ENCODE measurements at regions not wholly inside any gene's neighbourhood (a gene's known extent, or its start where the extent isn't known, plus 50 kb on each side); places are given as distances from the start of the nearest gene placed in this dataset.

DNA sequence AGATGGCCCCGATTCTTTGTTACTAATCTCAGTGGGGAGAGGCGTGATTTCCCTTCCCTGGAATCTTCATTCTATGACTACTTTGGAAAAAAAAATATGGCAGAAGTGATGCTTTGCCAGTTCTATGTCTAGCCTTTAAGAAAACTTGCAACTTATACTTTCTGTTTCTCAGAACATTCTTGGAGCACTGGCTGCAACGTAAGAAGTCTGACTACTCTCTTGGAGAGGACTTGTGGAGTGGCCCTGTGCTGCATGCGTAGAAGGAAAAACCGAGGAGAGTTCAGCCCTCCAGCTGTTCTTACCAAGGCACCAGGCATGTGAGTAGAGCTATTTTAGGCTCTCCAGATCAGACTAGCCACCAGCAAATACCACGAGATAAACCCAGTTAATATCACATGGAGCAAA lies 77.6 kb upstream of the STXBP5 start:
- H3K9me3 Mint-ChIP-seq (ENCODE audit: insufficient read depth), result no peaks in the 10 kb centered on the region
- no peaks in the 10 kb centered on the region for H3K27me3 ChIP-seq (replicated peaks in 1 of 4; ENCODE audit: control extremely low read depth in 1 of 4, control insufficient read depth in 3 of 4, insufficient read depth in 4 of 4, low read length in 3 of 4)
- TF ChIP-seq CTCF (IDR thresholded peaks at IDR 0.05), result no peak
- no peak for TF ChIP-seq EZH2 (IDR thresholded peaks at IDR 0.05; ENCODE audit: borderline replicate concordance, insufficient read depth, low read depth, low read length, poor library complexity, severe bottlenecking)
- ATAC-seq (ENCODE audit: low read depth), result no peak
- no peak overlapping the region for H3K27ac Mint-ChIP-seq
- WGBS (ENCODE audit: insufficient coverage), result 93% methylated on average over 3 of the region's 6 CpGs
- H3K4me1 ChIP-seq (ENCODE audit: control insufficient read depth in 2 of 2, insufficient read depth in 2 of 2, low read length in 2 of 2), result no peaks in the 10 kb centered on the region
- no peak for DNase-seq
- POLR2A ChIA-PET, result no interaction called here
- intact Hi-C loops (cut with micrococcal nuclease), result no loop called here
- H3K27ac ChIP-seq (ENCODE audit: low read length in 2 of 2), result no peak overlapping the region
- H3K4me3 ChIP-seq (ENCODE audit: control extremely low read depth in 1 of 5, extremely low read depth in 1 of 5, insufficient read depth in 1 of 5, low read depth in 2 of 5, low read length in 4 of 5), result no peak overlapping the region
- H3K27me3 Mint-ChIP-seq, result peaks cover 23% of the 10 kb centered on the region
- H2AFZ ChIP-seq (ENCODE audit: insufficient read depth, low read depth, low read length, poor library complexity, severe bottlenecking), result no peak overlapping the region
- no peak overlapping the region for H3K4me2 ChIP-seq (replicated peaks; ENCODE audit: low read depth, low read length, poor library complexity, severe bottlenecking)
- no peaks in the 10 kb centered on the region for H3K36me3 ChIP-seq (replicated peaks in 1 of 2; ENCODE audit: control extremely low read depth in 1 of 2, control insufficient read depth in 1 of 2, extremely low read depth in 1 of 2, insufficient read depth in 2 of 2, low read length in 1 of 2)
- H4K20me1 ChIP-seq (ENCODE audit: control insufficient read depth, insufficient read depth, low read length, poor library complexity, severe bottlenecking), result no peaks in the 10 kb centered on the region
- H3K9me3 ChIP-seq (ENCODE audit: control extremely low read depth in 1 of 3, control insufficient read depth in 2 of 3, insufficient read depth in 1 of 3, low read length in 2 of 3), result no peaks in the 10 kb centered on the region
- no peak overlapping the region for H3K4me3 Mint-ChIP-seq
- H3K4me1 Mint-ChIP-seq, result no peaks in the 10 kb centered on the region
- CTCF ChIA-PET, result no interaction called here
- H3K79me2 ChIP-seq (ENCODE audit: control insufficient read depth, insufficient read depth, low read length), result no peaks in the 10 kb centered on the region
- H3K9ac ChIP-seq (ENCODE audit: low read length), result no peak overlapping the region

DNA sequence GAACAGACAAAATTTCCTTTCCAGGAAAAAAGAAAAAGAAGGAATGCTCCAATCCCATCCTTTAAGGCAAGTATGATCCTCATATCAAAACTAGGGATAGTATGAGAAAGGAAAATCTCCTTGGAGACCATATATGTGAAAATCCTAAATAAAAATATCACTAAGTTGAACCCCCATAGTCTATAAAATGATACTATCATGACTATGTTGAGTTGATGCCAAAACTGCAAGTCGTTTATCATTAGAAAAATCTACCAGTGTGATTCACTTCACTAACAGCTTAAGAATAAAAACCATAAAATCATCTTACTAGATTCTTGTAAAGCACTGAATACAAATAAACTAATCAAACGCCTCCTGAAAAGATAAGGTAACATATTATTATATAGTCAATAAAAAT lies 76.6 kb upstream of the STXBP5 start:
- Histone ChIP-seq H3K4me1 (ENCODE audit: control insufficient read depth in 2 of 2, insufficient read depth in 2 of 2, low read length in 2 of 2) (no peaks in the 10 kb centered on the region), H3K79me2 (ENCODE audit: control insufficient read depth, insufficient read depth, low read length) (no peaks in the 10 kb centered on the region), H3K4me2 (replicated peaks; ENCODE audit: low read depth, low read length, poor library complexity, severe bottlenecking) (no peak overlapping the region), H3K4me3 (ENCODE audit: control extremely low read depth in 1 of 5, extremely low read depth in 1 of 5, insufficient read depth in 1 of 5, low read depth in 2 of 5, low read length in 4 of 5) (no peak overlapping the region), H2AFZ (ENCODE audit: insufficient read depth, low read depth, low read length, poor library complexity, severe bottlenecking) (no peak overlapping the region), H3K27ac (ENCODE audit: low read length in 2 of 2) (no peak overlapping the region), H3K27me3 (replicated peaks in 1 of 4; ENCODE audit: control extremely low read depth in 1 of 4, control insufficient read depth in 3 of 4, insufficient read depth in 4 of 4, low read length in 3 of 4) (no peaks in the 10 kb centered on the region), H3K9ac (ENCODE audit: low read length) (no peak overlapping the region), H3K9me3 (ENCODE audit: control extremely low read depth in 1 of 3, control insufficient read depth in 2 of 3, insufficient read depth in 1 of 3, low read length in 2 of 3) (no peaks in the 10 kb centered on the region), H4K20me1 (ENCODE audit: control insufficient read depth, insufficient read depth, low read length, poor library complexity, severe bottlenecking) (no peaks in the 10 kb centered on the region), H3K36me3 (replicated peaks in 1 of 2; ENCODE audit: control extremely low read depth in 1 of 2, control insufficient read depth in 1 of 2, extremely low read depth in 1 of 2, insufficient read depth in 2 of 2, low read length in 1 of 2) (no peaks in the 10 kb centered on the region)
- Mint-ChIP-seq H3K9me3 (ENCODE audit: insufficient read depth) (no peaks in the 10 kb centered on the region), H3K4me3 (no peak overlapping the region), H3K4me1 (no peaks in the 10 kb centered on the region), H3K27ac (no peak overlapping the region), H3K27me3 (peaks cover 17% of the 10 kb centered on the region)
- WGBS (ENCODE audit: insufficient coverage), result no CpG with 5 or more reads among the region's 2 CpGs
- ChIA-PET CTCF (no interaction called here), POLR2A (no interaction called here)
- intact Hi-C loops (cut with micrococcal nuclease), result no loop called here
- TF ChIP-seq EZH2 (IDR thresholded peaks at IDR 0.05; ENCODE audit: borderline replicate concordance, insufficient read depth, low read depth, low read length, poor library complexity, severe bottlenecking), result no peak
- no peak for TF ChIP-seq CTCF (IDR thresholded peaks at IDR 0.05)
- ATAC-seq (ENCODE audit: low read depth) (no peak), DNase-seq (no peak)

Measured in B cell (primary cell).